ENCODE measurements at regions not wholly inside any gene's neighbourhood (a gene's known extent, or its start where the extent isn't known, plus 50 kb on each side); places are given as distances from the start of the nearest gene placed in this dataset.

- H3K4me3 ChIP-seq (replicated peaks in 1 of 3; ENCODE audit: low read depth in 2 of 3, low read length in 3 of 3), result no peak overlapping the region
- no peak overlapping the region for H2AFZ ChIP-seq (ENCODE audit: insufficient read depth, low read depth, low read length, poor library complexity, severe bottlenecking)
- peaks cover 0 to 8% (median 2%) of the 10 kb centered on the region in 3 donors for H3K27me3 Mint-ChIP-seq (ENCODE audit: low read depth in 3 of 3)
- no peak for DNase-seq
- H3K9me3 Mint-ChIP-seq, result peaks cover 0 to 2% (median 0%) of the 10 kb centered on the region in 7 donors
- peaks cover 5 to 6% of the 10 kb centered on the region in 2 donors for H3K4me1 ChIP-seq (ENCODE audit: control insufficient read depth in 1 of 2, insufficient read depth in 2 of 2, low read length in 2 of 2)
- TF ChIP-seq CTCF (IDR thresholded peaks at IDR 0.05), result no peak
- H3K27ac ChIP-seq (ENCODE audit: low read depth in 1 of 2, low read length in 2 of 2), result no peak overlapping the region
- H3K4me3 Mint-ChIP-seq, result no peak overlapping the region
- H3K9me3 ChIP-seq (replicated peaks in 1 of 2; ENCODE audit: control insufficient read depth in 1 of 2, insufficient read depth in 1 of 2, low read length in 2 of 2), result no peaks in the 10 kb centered on the region
- intact Hi-C loops (cut with micrococcal nuclease), result no loop called here
- no peaks in the 10 kb centered on the region for H4K20me1 ChIP-seq (ENCODE audit: insufficient read depth, low read length)
- 86% methylated on average over 6 of the region's 10 CpGs for WGBS (ENCODE audit: insufficient coverage)
- H3K36me3 Mint-ChIP-seq, result no peaks in the 10 kb centered on the region
- no peaks in the 10 kb centered on the region for H3K36me3 ChIP-seq (replicated peaks in 1 of 2; ENCODE audit: control insufficient read depth in 1 of 2, insufficient read depth in 2 of 2, low read length in 2 of 2)
- H3K79me2 ChIP-seq (ENCODE audit: insufficient read depth, low read length), result no peaks in the 10 kb centered on the region
- no peaks in the 10 kb centered on the region for H3K27me3 ChIP-seq (ENCODE audit: control insufficient read depth in 2 of 2, insufficient read depth in 2 of 2, low read length in 2 of 2)
- peaks cover 8% of the 10 kb centered on the region for H3K4me1 Mint-ChIP-seq
- H3K4me2 ChIP-seq (replicated peaks; ENCODE audit: extremely low read depth, low read length, poor library complexity, severe bottlenecking), result no peak overlapping the region
- no peak overlapping the region for H3K27ac Mint-ChIP-seq
- H3K9ac ChIP-seq (ENCODE audit: insufficient read depth, low read length, poor library complexity, severe bottlenecking), result no peak overlapping the region
Observed at GRCh38 chr1:243974451-243975292, 76.4 kb upstream of the ZBTB18 start.

- H3K9me3 ChIP-seq (replicated peaks in 1 of 2; ENCODE audit: control insufficient read depth in 1 of 2, insufficient read depth in 1 of 2, low read length in 2 of 2), result no peaks in the 10 kb centered on the region
- no peaks in the 10 kb centered on the region for H3K9me3 Mint-ChIP-seq
- no peak overlapping the region for H3K4me3 Mint-ChIP-seq
- H3K4me2 ChIP-seq (replicated peaks; ENCODE audit: extremely low read depth, low read length, poor library complexity, severe bottlenecking), result no peak overlapping the region
- no peaks in the 10 kb centered on the region for H3K36me3 Mint-ChIP-seq
- H4K20me1 ChIP-seq (ENCODE audit: insufficient read depth, low read length), result no peaks in the 10 kb centered on the region
- H3K9ac ChIP-seq (ENCODE audit: insufficient read depth, low read length, poor library complexity, severe bottlenecking), result no peak overlapping the region
- H3K27ac ChIP-seq (ENCODE audit: low read depth in 1 of 2, low read length in 2 of 2), result no peak overlapping the region
- TF ChIP-seq CTCF (IDR thresholded peaks at IDR 0.05), result no peak
- H3K27me3 Mint-ChIP-seq (ENCODE audit: low read depth in 3 of 3), result peaks cover 0 to 8% (median 2%) of the 10 kb centered on the region in 3 donors
- H3K36me3 ChIP-seq (replicated peaks in 1 of 2; ENCODE audit: control insufficient read depth in 1 of 2, insufficient read depth in 2 of 2, low read length in 2 of 2), result no peaks in the 10 kb centered on the region
- H3K79me2 ChIP-seq (ENCODE audit: insufficient read depth, low read length), result no peaks in the 10 kb centered on the region
- H3K4me3 ChIP-seq (replicated peaks in 1 of 3; ENCODE audit: low read depth in 2 of 3, low read length in 3 of 3), result no peak overlapping the region
- no peaks in the 10 kb centered on the region for H3K27me3 ChIP-seq (ENCODE audit: control insufficient read depth in 2 of 2, insufficient read depth in 2 of 2, low read length in 2 of 2)
- peaks cover 5 to 6% of the 10 kb centered on the region in 2 donors for H3K4me1 ChIP-seq (ENCODE audit: control insufficient read depth in 1 of 2, insufficient read depth in 2 of 2, low read length in 2 of 2)
- no peak overlapping the region for H3K27ac Mint-ChIP-seq
- peaks cover 8% of the 10 kb centered on the region for H3K4me1 Mint-ChIP-seq
- intact Hi-C loops (cut with micrococcal nuclease), result no loop called here
- no peak overlapping the region for H2AFZ ChIP-seq (ENCODE audit: insufficient read depth, low read depth, low read length, poor library complexity, severe bottlenecking)
- no peak for DNase-seq
- WGBS (ENCODE audit: insufficient coverage), result 80% methylated on average over 1 of the region's 4 CpGs
Observed at GRCh38 chr1:243973169-243973568, 77.9 kb upstream of the ZBTB18 start.

All from CD14-positive monocyte (primary cell).